ENCODE measurements at regions not wholly inside any gene's neighbourhood (a gene's known extent, or its start where the extent isn't known, plus 50 kb on each side); places are given as distances from the start of the nearest gene placed in this dataset.

GRCh38 chr13:105278943-105279381 lies 1256.5 kb downstream of the EFNB2 start:
- TF ChIP-seq CTCF (IDR thresholded peaks at IDR 0.05) (no peak), POLR2A (IDR thresholded peaks at IDR 0.05; ENCODE audit: low read depth) (no peak), POLR2AphosphoS5 (IDR thresholded peaks at IDR 0.05) (no peak)

Measured in esophagus muscularis mucosa (tissue), 3 donors.